GM12864 (cell line): ENCODE measurements at regions not wholly inside any gene's neighbourhood (a gene's known extent, or its start where the extent isn't known, plus 50 kb on each side); places are given as distances from the start of the nearest gene placed in this dataset.

ENCODE experiments used
- DNase-seq: peaks from one replicate; pipeline ENCODE4 v3.0.0-alpha.2; 2011; ENCODE audit warnings: low read depth
- H3K4me3 ChIP-seq: 2 replicates; pipeline ENCODE4 v1.5.1; 2011; ENCODE audit warnings: mild to moderate bottlenecking, low read depth, low read length, control low read depth
- CTCF ChIP-seq: IDR thresholded peaks from 2 replicates; pipeline ENCODE4 v1.5.1; 2011; ENCODE audit warnings: low read depth, mild to moderate bottlenecking, moderate library complexity, low read length, control low read depth, inconsistent platforms; ENCODE audit errors: missing control alignments

DNA sequence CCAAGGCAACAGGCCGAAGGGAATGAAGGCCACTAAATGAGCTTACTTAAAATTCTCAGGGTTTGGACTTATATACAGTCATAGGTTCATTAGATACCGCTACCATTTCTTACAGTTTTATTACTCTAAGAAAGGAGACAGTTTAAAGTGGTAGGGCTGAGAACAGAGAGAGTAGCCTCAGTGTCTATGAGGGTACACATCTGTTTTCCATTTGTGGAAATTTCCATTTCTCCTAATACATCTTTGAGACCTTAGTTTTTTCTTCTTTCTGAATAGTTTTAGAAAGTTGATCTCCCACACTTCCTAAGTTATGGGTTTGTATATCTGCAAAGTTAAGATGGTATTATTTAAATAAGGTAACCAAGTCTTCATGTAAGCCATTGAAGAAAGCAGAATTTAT, 1279.1 kb downstream of the NCAM2 start:
- no peak for DNase-seq
- H3K4me3 ChIP-seq, result no peak overlapping the region
- no peak for TF ChIP-seq CTCF

DNA sequence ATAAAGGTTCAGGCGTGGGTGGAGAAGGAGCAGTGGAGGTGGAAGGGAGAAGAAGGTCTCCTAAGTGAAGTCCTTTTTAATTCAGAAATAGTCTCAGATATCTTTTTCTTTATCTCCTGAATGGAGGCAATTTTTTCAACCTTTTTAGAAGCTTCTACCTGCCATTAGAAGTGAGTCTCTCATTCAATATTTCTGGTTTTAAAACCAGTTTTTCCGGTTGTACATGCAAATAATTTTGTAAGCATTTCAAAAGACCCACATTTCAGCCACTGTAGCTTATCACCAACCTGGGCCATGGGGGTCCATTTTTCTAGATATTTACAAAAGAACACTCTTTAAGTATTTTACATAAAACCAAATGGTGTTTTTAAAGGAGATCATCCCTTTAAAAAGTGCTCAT, 1280.2 kb downstream of the NCAM2 start:
- DNase-seq, result no peak
- TF ChIP-seq CTCF, result no peak
- H3K4me3 ChIP-seq, result no peak overlapping the region

- TF ChIP-seq CTCF, result no peak
- DNase-seq, result no peak
- no peak overlapping the region for H3K4me3 ChIP-seq
Observed at GRCh38 chr21:22280851-22281250, 1282.6 kb downstream of the NCAM2 start.

DNA sequence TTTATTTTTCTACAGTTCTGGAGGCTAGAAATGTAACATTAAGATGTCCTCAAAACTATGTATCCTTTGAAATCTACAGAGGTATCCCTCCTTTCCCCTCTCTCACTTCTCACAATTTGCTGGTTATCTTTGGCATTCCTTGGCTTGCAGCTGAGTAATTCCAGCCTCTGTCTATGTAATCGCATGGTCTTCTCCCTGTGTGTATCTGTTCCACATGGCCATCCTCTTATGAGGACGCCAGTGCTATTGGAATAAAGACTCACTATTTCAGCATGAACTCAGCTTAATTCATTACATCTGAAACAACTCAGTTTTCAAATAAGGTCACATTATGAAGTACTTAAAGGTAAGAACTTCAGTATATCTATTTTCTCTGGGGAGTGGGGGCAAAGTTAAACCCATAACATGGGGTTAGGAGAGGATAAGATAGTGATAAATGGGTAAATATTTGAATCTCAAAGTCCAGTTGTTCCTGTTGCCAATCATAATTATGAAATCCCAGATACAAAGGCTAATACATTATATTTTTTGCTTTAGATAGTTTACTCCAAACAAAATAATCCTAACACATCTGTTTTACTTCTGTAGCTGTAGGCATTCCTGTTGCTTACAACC, 1290.8 kb downstream of the NCAM2 start:
- no peak overlapping the region for H3K4me3 ChIP-seq
- TF ChIP-seq CTCF, result no peak
- no peak for DNase-seq

DNA sequence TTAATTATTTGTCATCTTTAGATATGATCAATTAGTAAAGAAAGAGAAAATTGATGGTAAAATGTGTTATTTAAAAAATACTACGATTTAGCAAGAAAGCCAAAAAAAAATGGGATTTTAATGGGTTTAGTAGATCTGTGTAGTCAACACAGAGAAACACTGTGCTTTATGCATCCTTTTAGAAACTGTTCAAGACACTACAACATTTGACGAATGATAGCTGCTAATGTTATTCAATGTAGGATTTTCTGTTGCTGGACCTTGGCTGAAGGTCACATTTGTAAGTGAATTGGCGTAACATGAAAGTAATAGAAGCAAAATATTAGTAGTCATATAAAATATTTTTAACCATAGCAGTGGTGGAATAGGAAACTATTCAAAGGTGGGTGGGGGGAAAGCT, 1293.9 kb downstream of the NCAM2 start:
- TF ChIP-seq CTCF, result no peak
- no peak overlapping the region for H3K4me3 ChIP-seq
- DNase-seq, result no peak

GRCh38 chr21:22297575-22297974, 1299.4 kb downstream of the NCAM2 start:
- TF ChIP-seq CTCF, result no peak
- no peak overlapping the region for H3K4me3 ChIP-seq
- DNase-seq, result no peak

GRCh38 chr21:22311741-22312462, 1313.7 kb downstream of the NCAM2 start:
- TF ChIP-seq CTCF, result no peak
- H3K4me3 ChIP-seq, result no peak overlapping the region
- no peak for DNase-seq
